Heart left ventricle (tissue), 16 donors: ENCODE measurements at regions not wholly inside any gene's neighbourhood (a gene's known extent, or its start where the extent isn't known, plus 50 kb on each side); places are given as distances from the start of the nearest gene placed in this dataset.

Source experiments
- ATAC-seq, 4 donors: fragments of 200-7000 bp; cut with Tn5 transposase; one replicate each; pipeline ENCODE4 v1.9.1; 2020 to 2022; ENCODE audit warnings: moderate library complexity in 4 of 4, mild to moderate bottlenecking in 3 of 4, moderate number of reproducible peaks in 1 of 4
- DNase-seq, 5 donors: peaks; one replicate each; pipeline ENCODE4 v3.0.0-alpha.2; 2020
- H3K27ac ChIP-seq, 12 donors: fragments of 200-600 bp; sonication (generic) in 4 of 12; one replicate each; pipeline versions ENCODE4 v1.5.0 to v1.8.0; 2016 to 2022; ENCODE audit warnings: mild to moderate bottlenecking in 2 of 12
- H3K27me3 ChIP-seq, 9 donors: fragments of 200-600 bp; sonication (generic) in 2 of 9; one replicate each; pipeline versions ENCODE4 v1.5.1 to v1.8.0; 2016 to 2022; ENCODE audit warnings: mild to moderate bottlenecking in 3 of 9
- H3K36me3 ChIP-seq, 9 donors: fragments of 200-600 bp; sonication (generic) in 2 of 9; one replicate each; pipeline versions ENCODE4 v1.5.0 to v1.8.0; 2018 to 2022; ENCODE audit warnings: mild to moderate bottlenecking in 2 of 9
- H3K4me1 ChIP-seq, 12 donors: fragments of 200-600 bp; sonication (generic) in 4 of 12; one replicate each; pipeline versions ENCODE4 v1.5.0 to v1.8.0; 2016 to 2022; ENCODE audit warnings: mild to moderate bottlenecking in 3 of 12
- H3K4me3 ChIP-seq, 12 donors: fragments of 200-600 bp; sonication (generic) in 4 of 12; one replicate each; pipeline versions ENCODE4 v1.5.0 to v1.8.0; 2017 to 2022; ENCODE audit warnings: mild to moderate bottlenecking in 9 of 12, moderate library complexity in 4 of 12
- H3K9me3 ChIP-seq, 12 donors: fragments of 200-600 bp; sonication (generic) in 4 of 12; one replicate each; pipeline versions ENCODE4 v1.5.0 to v1.8.0; 2016 to 2022; ENCODE audit warnings: mild to moderate bottlenecking in 1 of 12
- CTCF ChIP-seq, 12 donors: fragments of 200-600 bp; sonication (generic) in 4 of 12; IDR thresholded peaks; one replicate each; pipeline versions ENCODE4 v1.5.0 to v1.8.0; 2018 to 2022; ENCODE audit warnings: antibody characterized with exemption in 12 of 12, mild to moderate bottlenecking in 5 of 12
- POLR2A ChIP-seq, 2 donors: fragments of 450-650 bp; IDR thresholded peaks; one replicate each; pipeline ENCODE4 v1.6.1; 2017; ENCODE audit warnings: antibody characterized with exemption in 2 of 2, mild to moderate bottlenecking in 2 of 2, moderate library complexity in 2 of 2
- WGBS, 4 donors: extraction: QIAGEN DNeasy Blood & Tissue Kit in 2 of 4; methylation state at CpG; one replicate each; pipeline versions ENCODE4 v1.1.5 to v1.1.7; 2013 to 2018; 5-methylcytosine and 5-hydroxymethylcytosine counted together
- intact Hi-C, 10 donors: fragments of 100-400 bp; cut with DNase I; formaldehyde crosslinking; loops; one replicate each; pipeline versions ENCODE4 v1.11.1 to v1.14.2; 2022
- donor health status: ischemic (EF 13 %, LVEDD 7.1; RV severe dilation, severe dysfunction).
- donor health status: healthy with polysubstance abuse.
- donor health status: DM: no; HTN: yes; CAD: no.
- donor health status: DM: no; HTN: no; CAD: no.
- donor health status: ischemic (EF 25% LVEDD 6.9; RV normal size, moderate dysfunction).
- donor health status: ischemic (EF 25% LVEDD 5.7; RV mildly dilated, moderate dysfunction).
- donor health status: healthy.
- donor health status: DM: yes; HTN: yes; CAD: no.
- donor health status: ischemic (EF 35%, LVEDD 5.7; RV mildly dilated, moderate dysfunction).
- donor health status: nonischemic (EF 11% LVEDD 7.7; RV severe dilation, severe dysfunction).
- donor health status: DM: yes; HTN: yes; CAD: no.
- donor health status: PGD.
- donor health status: ischemic (EF 29% LVEDD 5.4; RV normal size, mild dysfunction).
- donor health status: nonischemic (EF 23%, LVEDD 6.1; RV moderate dilation, normal function).

GRCh38 chrX:134137341-134137740 lies 99.6 kb upstream of the CCDC160 start:
- peaks cover 0 to 16% (median 0%) of the 10 kb centered on the region in 9 donors for H3K27me3 ChIP-seq
- intact Hi-C loops, result no loop called here
- WGBS, 4 donors, result 24 to 65% (median 46%) methylated on average over 1 of the region's 1 CpG
- ATAC-seq, result no peak
- DNase-seq, result no peak
- H3K9me3 ChIP-seq, result no peaks in the 10 kb centered on the region
- H3K27ac ChIP-seq, result no peak overlapping the region
- H3K4me3 ChIP-seq, result no peak overlapping the region
- no peaks in the 10 kb centered on the region for H3K4me1 ChIP-seq
- no peak for TF ChIP-seq CTCF (IDR thresholded peaks at IDR 0.05)
- TF ChIP-seq POLR2A (IDR thresholded peaks at IDR 0.05), result no peak
- no peaks in the 10 kb centered on the region for H3K36me3 ChIP-seq

GRCh38 chrX:134139090-134139489 lies 97.9 kb upstream of the CCDC160 start:
- DNase-seq (no peak), ATAC-seq (no peak)
- H3K27me3 ChIP-seq, result peaks cover 0 to 16% (median 0%) of the 10 kb centered on the region in 9 donors
- H3K4me1 ChIP-seq, result no peaks in the 10 kb centered on the region
- H3K36me3 ChIP-seq, result no peaks in the 10 kb centered on the region
- TF ChIP-seq POLR2A (IDR thresholded peaks at IDR 0.05) (no peak), CTCF (IDR thresholded peaks at IDR 0.05) (no peak)
- no peaks in the 10 kb centered on the region for H3K9me3 ChIP-seq
- intact Hi-C loops, result no loop called here
- H3K4me3 ChIP-seq, result no peak overlapping the region
- H3K27ac ChIP-seq, result no peak overlapping the region
- WGBS, 4 donors, result 41 to 78% (median 57%) methylated on average over 3 of the region's 3 CpGs

- Histone ChIP-seq H3K27me3 (no peaks in the 10 kb centered on the region), H3K9me3 (no peaks in the 10 kb centered on the region), H3K36me3 (no peaks in the 10 kb centered on the region), H3K27ac (no peak overlapping the region), H3K4me3 (no peak overlapping the region), H3K4me1 (no peaks in the 10 kb centered on the region)
- WGBS, 4 donors, result 39 to 52% (median 44%) methylated on average over 1 of the region's 1 CpG
- intact Hi-C loops, result no loop called here
- DNase-seq, result no peak
- ATAC-seq, result no peak
- TF ChIP-seq POLR2A (IDR thresholded peaks at IDR 0.05) (no peak), CTCF (IDR thresholded peaks at IDR 0.05) (peak in 2 of 12 donors; percentile 22 to 29)
Measured at GRCh38 chrX:134144231-134144630, 92.8 kb upstream of the CCDC160 start.

- no peaks in the 10 kb centered on the region for H3K9me3 ChIP-seq
- H3K27ac ChIP-seq, result no peak overlapping the region
- H3K27me3 ChIP-seq, result no peaks in the 10 kb centered on the region
- no peaks in the 10 kb centered on the region for H3K4me1 ChIP-seq
- TF ChIP-seq CTCF (IDR thresholded peaks at IDR 0.05) (no peak), POLR2A (IDR thresholded peaks at IDR 0.05) (no peak)
- no peak overlapping the region for H3K4me3 ChIP-seq
- H3K36me3 ChIP-seq, result no peaks in the 10 kb centered on the region
- no peak for ATAC-seq
- intact Hi-C loops, result no loop called here
- WGBS, 4 donors, result 65 to 81% (median 67%) methylated on average over 6 of the region's 6 CpGs
- no peak for DNase-seq
Measured at GRCh38 chrX:134146493-134146892, 90.5 kb upstream of the CCDC160 start.
